Kasumi-1 (cell line): ENCODE measurements at regions not wholly inside any gene's neighbourhood (a gene's known extent, or its start where the extent isn't known, plus 50 kb on each side); places are given as distances from the start of the nearest gene placed in this dataset.
"Not testable (repeated sequence)": the region's sequence is repeated elsewhere in the genome, so short reads cannot be mapped to it uniquely, and the experiment has no call there.

Experiments used
- DNase-seq, 2 experiments: peaks; one replicate each; lab custom pipeline; 2025; lab: John Stamatoyannopoulos, UW

- DNase-seq, result not testable (repeated sequence)
Observed at GRCh38 chr10:77740396-77740795, 102.8 kb upstream of the KCNMA1 start.

- DNase-seq, result no peak
Observed at GRCh38 chr10:77738496-77739158, 101.0 kb upstream of the KCNMA1 start.

GRCh38 chr10:77737608-77738007 lies 100.0 kb upstream of the KCNMA1 start:
- DNase-seq, result no peak

- DNase-seq, result not testable (repeated sequence)
Observed at GRCh38 chr10:77735136-77735535, 97.5 kb upstream of the KCNMA1 start.

- DNase-seq, result no peak
Observed at GRCh38 chr10:77732213-77733003, 94.8 kb upstream of the KCNMA1 start.

GRCh38 chr10:77727481-77727880 lies 89.9 kb upstream of the KCNMA1 start:
- no peak for DNase-seq

- no peak for DNase-seq
Observed at GRCh38 chr10:77726732-77727131, 89.1 kb upstream of the KCNMA1 start.

GRCh38 chr10:77726301-77726700 lies 88.7 kb upstream of the KCNMA1 start:
- DNase-seq, result no peak

GRCh38 chr10:77724820-77725219 lies 87.2 kb upstream of the KCNMA1 start:
- no peak for DNase-seq

GRCh38 chr10:77723376-77723775 lies 85.8 kb upstream of the KCNMA1 start:
- DNase-seq, result no peak

- not testable (repeated sequence) for DNase-seq
Observed at GRCh38 chr10:77722956-77723355, 85.3 kb upstream of the KCNMA1 start.

GRCh38 chr10:77721815-77722214 lies 84.2 kb upstream of the KCNMA1 start:
- DNase-seq, result no peak

GRCh38 chr10:77718957-77719356 lies 81.3 kb upstream of the KCNMA1 start:
- no peak for DNase-seq

GRCh38 chr10:77718312-77718711 lies 80.7 kb upstream of the KCNMA1 start:
- DNase-seq, result not testable (repeated sequence)

- DNase-seq, result no peak
Observed at GRCh38 chr10:77717336-77717735, 79.7 kb upstream of the KCNMA1 start.

GRCh38 chr10:77716458-77717317 lies 79.1 kb upstream of the KCNMA1 start:
- no peak for DNase-seq

- no peak for DNase-seq
Observed at GRCh38 chr10:77715536-77715935, 77.9 kb upstream of the KCNMA1 start.

- peak; percentile 26 to 33 for DNase-seq
Observed at GRCh38 chr10:77715088-77715487, 77.5 kb upstream of the KCNMA1 start.

- no peak for DNase-seq
Observed at GRCh38 chr10:77713521-77714280, 76.1 kb upstream of the KCNMA1 start.

- DNase-seq, result no peak
Observed at GRCh38 chr10:77712207-77712606, 74.6 kb upstream of the KCNMA1 start.

- DNase-seq, result no peak
Observed at GRCh38 chr10:77711683-77712049, 74.1 kb upstream of the KCNMA1 start.
